ENCODE measurements at regions not wholly inside any gene's neighbourhood (a gene's known extent, or its start where the extent isn't known, plus 50 kb on each side); places are given as distances from the start of the nearest gene placed in this dataset.

DNA sequence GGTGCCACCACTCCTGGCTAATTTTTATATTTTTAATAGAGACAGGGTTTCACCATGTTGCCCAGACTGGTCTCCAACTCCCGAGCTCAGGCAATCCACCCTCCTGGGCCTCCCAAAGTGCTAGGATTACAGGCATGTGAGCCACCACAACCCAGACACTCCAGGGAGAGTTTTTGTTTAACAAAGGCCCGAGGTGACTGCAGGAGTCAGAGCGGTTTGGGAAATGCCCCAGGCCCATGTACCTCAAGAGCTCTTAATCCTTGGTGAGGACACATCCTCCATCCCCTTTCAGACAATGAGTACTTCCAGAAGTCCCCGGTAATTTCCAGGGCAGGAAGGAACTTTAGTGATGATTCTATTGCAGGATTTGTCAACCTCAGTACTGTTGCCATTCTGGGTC is 176.0 kb downstream of the ESRRB start:
- no peak for DNase-seq

DNA sequence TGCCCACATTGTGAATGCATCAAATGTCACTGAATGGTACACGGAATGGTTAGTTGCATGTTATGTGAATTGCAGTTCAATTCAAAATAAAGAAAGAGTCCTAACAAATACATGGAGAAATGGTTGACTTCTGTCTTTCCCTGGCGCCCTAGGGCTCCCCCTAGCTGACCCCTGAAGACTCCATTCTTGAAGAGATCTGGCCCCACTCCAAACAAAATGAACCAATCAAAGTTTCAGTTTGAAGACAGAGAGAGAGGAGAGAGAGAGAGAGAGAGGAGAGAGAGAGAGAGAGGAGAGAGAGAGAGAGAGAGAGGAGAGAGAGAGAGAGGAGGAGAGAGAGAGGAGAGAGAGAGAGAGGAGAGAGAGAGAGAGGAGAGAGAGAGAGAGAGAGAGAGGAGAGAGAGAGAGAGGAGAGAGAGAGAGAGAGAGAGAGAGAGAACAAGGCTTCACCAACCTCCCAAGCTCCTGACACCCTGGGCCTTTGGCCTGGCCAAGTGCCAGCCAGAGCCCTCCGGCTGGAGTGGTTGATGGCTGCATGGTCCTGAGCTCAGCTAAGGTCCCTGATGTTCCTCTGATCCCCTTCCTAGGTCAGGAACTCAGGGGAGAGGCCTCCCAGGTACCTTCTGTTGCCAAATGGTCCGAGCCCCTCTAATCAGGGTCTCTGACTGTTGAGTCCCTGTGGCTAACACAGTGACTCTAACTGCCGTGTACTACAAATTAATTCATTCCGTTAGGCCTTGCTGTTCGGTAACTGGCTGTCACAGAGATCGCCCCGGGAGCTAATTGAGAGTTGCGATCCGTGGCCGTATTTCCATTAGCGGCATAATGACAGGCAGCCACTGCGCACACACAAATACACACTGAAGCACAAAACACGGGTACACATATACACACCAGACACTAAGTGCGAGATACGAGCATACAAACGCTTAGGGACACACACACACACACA is 188.8 kb downstream of the ESRRB start:
- peak; percentile 38 for DNase-seq

DNA sequence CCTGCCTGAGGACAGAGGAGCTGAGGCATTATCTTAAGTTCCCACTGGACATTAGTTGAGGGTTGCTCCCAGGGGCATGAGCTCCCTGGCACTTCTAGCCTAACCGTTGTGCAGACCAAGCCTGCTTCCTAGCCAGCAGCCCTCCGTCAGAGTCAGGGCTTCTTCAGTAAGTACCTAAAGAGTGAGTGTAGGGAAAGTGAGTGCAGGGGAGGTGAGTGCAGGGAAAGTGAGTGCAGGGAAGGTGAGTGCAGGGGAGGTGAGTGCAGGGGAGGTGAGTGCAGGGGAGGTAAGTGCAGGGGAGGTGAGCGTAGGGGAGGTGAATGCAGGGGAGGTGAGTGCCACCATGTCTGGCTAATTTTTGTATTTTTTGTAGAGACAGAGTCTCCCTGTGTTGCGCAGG is 190.5 kb downstream of the ESRRB start:
- no peak for DNase-seq

DNA sequence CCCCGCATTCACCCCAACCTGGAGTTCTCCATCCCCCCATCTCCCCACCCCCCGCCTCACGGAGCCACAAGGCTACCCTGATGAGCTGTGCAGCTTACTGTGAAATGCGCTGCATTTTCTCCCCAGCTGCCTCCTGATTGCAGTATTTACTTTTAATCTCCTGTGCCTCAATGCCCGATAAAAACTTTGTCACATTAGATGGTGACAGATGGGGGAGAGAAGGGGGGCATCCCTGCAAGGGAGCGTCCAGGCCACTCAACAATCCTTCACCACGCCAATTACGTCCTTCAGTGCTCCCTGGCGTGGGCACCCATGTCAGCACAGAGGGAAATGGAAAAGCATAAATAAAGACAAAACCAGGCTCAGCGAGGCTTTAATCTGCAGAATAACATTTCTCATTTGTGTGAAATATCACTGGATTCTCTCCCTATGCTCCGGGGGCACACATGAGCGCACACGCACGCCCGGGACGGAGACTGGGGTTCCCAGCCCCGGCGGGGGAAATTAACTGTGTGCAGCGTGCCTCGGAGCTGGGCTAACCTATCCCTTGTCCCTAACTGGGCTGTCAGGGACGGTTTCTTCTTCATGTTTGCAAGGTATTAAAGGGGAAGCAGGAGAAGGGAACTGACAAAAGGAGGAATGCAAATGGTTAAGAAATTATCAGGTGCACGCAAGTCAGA is 186.7 kb upstream of the VASH1 start:
- peak; percentile 76 for DNase-seq

DNA sequence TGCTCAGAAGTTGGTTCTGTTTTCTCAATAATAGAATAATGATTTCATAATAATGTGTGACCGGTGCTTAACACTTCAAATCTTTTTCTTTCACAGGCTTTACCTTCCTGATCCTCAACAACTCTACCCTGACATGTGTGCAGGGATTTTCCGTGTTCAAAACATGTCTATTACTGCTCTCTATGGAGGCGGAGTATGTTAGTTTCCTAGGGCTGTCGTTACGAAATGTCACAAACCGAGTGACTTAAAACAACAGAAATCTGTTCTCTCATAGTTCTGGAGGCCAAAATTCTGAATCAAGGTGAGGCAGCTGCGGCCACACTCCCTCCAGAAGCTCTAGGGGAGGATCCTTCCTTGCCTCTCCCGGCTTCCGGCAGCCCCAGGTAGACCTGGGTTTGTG is 186.2 kb upstream of the VASH1 start:
- peak; percentile 34 for DNase-seq

DNA sequence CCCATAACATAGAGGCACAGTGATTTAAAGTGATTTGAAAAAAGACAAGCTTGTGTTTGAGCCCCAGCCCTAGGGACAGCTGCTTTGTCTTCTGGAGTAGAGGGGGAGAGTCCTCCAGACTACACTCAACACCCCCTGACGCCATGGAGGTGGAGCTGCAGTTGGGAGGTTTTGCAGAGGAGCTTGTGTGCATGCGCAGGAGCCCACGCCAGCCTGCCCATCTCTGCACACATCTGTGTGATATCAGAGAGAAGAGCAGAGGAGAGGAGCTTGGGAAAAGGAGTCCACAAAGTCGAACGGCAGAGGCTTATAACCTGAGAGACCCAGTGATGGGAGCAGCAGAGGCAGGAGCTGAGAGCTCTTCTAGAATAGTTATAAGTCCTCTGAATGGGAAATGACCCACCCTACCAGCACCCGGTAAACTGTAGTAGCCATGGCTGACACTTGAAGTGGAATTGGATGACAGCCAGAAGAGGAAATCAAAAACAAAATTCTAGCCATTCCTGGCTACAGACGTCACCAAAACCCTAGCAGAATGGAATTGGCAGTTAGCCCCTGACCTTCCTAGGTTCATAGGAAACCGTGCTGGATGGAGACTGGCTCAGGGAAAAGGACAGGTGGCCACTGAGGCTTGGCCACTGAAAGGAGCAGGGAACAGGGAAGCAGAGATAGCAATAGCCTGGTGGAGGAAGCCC is 185.1 kb upstream of the VASH1 start:
- no peak for DNase-seq

DNA sequence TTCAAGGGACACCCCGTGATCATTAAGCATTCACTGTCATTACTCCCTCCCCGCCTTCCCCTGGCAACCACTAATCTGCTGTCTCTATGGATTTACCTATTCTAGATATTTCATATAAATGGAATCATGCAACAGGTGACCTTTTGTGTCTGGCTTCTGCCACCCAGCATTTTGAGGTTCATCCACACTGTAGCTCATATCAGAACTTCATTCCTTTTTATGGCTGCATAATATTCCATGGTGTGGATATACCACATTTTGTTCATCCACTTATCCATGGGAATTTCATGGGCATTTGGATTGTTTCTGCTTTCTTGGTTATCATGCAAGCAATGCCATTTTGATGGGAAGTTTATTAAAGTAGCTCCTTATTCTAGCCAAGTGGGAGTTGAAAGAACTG is 184.2 kb upstream of the VASH1 start:
- DNase-seq = no peak

DNA sequence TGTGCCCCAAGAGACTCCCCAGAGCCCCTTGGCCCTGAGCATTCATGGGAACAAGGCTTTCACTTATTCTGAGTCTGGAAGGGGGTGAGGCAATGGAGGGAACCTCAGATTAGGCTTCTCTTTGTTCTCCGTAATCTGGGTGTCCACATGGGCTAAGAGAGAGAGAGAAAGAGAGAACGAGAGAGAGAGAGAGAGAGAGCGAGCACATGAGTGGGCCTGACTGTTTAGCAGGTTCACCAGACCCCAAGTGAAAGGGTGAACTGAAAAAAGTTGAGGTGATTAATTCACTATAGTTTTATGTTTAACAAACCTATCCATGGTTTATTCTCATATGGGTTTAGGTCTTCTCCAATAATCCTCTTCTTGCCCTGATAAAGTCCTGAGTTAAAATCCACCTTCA is 183.4 kb upstream of the VASH1 start:
- DNase-seq = no peak

DNA sequence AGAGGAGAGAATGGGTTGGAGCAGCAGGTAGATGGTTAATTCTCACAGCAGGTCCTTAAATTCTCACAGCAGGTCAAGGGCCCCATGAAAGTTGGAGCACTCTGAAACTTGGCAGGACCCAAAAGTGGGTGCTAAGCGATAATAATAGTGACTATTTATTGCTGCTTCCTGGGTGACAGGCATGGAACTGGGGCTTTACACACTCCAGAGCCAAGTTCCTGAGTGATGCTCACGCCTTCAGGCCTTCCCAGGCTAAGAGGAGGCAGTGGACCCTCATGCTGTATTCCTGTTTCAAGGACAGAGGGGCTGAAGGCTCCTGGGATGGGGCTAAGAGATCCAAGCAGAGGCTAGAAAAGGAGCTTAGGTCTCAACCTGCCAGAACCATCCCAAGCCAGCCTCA is 180.9 kb upstream of the VASH1 start:
- no peak for DNase-seq

DNA sequence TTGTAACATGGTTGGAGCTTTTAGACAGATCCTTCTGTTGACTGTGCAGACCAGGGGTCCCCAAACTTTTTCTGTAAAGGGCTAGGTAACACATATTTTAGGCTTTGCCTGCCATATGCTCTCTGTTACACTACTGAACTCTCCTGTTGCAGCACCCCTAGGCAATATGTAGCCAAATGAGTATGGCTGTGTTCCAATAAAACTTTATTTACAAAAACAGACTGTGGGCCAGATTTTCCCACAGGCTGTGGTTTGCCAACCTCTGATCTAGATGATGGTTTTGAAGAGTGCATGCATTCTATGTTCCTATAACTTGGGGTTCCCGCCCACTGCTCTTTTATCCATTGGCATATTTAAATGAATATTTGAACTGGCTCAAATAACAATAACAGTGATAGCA is 180.3 kb upstream of the VASH1 start:
- no peak for DNase-seq

- DNase-seq = no peak
Observed at GRCh38 chr14:76581592-76581991, 179.7 kb upstream of the VASH1 start.

GRCh38 chr14:76582447-76582846 is 178.8 kb upstream of the VASH1 start:
- no peak for DNase-seq

GRCh38 chr14:76583174-76583573 is 178.1 kb upstream of the VASH1 start:
- DNase-seq = no peak

DNA sequence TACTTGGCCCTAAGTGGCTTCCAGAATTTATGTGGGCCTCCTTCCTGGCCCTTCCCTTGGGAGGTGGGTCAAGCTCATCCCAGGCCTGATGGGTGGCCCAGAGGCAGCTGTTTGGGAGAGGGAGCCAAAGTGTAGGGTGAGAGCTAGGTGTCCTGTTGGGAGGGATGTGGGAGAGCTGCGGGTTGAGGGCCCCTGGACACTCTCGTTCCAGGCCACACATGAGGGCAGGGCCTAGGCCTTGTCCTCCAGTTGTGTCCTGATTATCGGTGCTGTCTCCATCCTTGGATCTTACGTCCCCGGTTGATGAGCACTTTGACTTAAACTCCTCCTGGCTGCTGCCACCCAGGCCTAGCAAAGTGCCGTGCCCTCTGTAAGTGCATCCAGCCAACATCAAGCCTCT is 177.5 kb upstream of the VASH1 start:
- no peak for DNase-seq

GRCh38 chr14:76584271-76584702 is 177.0 kb upstream of the VASH1 start:
- DNase-seq = peak; percentile 97

GRCh38 chr14:76585616-76586015 is 175.7 kb upstream of the VASH1 start:
- no peak for DNase-seq

DNA sequence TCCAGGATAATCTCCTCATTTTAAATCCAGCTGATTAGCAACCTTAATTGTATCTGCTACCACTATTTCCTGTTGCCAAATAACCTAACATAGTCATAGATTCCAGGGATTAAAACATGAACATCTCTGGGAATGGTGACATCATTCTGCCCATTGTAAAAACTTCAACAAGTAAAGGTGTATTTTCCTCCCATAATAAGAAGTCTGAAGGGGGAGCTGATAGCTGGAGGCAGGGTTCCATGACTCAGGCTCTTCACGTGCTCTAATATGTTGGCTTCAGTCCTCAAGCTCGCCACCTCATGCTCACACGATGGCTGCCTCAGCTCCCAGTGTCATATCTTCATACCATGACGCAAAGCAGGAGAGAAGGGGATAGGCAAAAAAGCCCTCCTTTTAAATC is 172.0 kb upstream of the VASH1 start:
- DNase-seq = no peak

DNA sequence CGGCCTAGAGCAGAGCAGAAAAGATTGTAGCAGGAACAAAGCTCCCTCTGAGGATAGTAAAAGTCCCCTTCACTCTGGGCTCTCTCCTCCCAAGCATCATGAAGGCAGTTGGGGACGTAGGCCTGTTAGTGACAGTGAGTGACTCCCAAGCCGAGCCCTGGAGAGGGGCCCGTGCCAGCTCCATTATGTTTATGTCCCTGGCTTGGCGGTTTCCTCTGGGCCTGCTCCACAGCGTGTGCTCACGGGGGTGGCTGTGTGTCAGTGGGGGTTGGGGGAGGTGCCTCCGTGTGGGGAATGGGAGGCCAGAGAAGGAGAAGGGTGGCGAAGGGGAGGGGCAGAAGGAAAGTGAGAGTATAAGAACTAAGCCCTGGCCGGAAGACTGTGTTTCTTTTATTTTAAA is 170.0 kb upstream of the VASH1 start:
- DNase-seq = peak; percentile 67

- no peak for DNase-seq
Observed at GRCh38 chr14:76595266-76595665, 166.0 kb upstream of the VASH1 start.

DNA sequence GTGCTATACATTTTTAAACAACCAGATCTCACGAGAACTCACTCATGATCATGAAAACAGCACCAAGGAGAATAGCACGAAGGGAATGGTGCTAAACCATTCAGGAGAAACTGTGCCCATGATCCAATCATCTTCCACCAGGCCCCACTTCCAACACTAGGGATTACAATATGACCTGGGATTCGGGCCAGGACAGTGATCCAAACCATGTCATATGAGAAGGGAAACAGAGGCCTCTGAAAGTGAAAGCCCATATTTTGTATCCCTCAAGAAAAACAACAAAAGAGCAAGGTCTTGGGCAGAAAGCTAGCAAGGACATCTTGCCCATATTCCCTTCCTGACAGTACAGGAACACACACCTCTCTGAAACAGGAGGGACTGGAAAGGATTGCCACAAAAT is 163.9 kb upstream of the VASH1 start:
- DNase-seq = no peak

DNA sequence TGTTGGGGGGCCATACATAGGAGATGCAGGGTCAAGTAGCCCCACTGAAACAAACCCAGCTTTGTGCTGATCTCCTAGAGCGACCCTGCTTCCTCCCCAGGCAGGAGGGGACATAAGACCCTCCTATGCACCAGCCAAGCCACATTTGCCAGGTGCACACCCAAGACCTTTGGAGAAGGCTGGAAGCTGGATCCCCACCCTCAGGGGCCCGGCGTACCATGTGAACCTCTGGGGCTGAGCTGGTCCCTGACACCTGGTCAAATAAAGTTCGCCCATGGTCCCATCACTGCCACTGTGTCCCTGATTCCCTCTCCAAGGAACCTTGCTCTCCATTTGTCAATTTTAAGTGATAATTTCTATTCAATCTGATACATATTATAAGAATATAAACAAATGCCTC is 162.1 kb upstream of the VASH1 start:
- DNase-seq = no peak

DNA sequence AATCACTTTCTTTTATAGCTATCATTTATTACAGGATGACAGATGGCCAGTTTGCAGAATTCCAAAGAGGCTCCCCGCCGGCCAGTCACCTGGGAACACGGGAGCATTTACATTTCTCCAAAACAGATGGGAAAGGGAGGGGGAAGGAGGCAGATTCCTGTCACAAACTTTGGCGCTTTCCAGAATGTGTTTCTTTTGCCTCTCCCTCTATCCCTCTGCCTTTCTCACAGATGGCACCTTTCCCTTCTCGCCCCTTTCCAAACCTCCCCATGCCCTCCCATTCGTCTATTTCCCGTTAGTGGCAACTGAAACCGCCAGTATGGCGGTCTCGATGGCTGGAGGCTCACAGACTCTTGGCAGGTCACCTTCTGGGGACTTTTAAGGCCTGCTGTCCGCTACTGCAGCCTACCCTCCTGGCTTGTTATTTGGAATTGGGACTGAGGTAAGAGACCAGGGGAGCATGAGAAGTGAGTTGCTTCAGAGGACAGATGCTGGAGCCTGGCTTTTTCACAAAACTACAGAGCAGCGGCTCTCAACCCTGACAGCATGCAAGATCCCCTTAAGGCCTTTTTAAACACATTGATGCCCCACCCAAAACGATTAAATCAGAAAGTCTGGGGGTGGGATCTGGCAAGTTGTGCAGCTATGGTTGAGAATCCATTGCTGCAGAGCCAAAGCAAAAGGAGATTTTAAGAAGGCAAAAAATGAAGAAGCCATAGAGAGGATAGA is 161.5 kb upstream of the VASH1 start:
- peak; percentile 59 for DNase-seq

DNA sequence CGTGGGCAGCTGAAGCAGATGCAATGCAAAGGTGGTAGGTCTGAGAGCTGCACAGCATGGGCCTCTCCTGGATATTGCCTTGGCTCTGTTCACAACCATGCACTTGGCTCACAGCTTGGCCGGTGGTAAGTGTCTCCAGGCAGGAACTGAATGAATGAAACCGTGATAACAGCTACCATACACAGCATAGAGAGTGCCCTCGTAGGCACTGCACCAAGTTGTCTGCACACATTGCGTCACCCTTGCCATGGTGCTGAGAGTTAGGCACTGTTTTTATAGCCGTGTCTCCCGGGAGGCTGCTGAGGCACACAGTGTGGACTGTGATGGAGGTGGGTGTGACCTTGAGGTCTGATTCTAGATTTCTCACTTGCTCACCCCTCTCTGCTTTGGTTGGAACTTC is 157.6 kb upstream of the VASH1 start:
- DNase-seq = no peak
